Anterior cingulate cortex (tissue), 58 donors: ENCODE measurements at regions not wholly inside any gene's neighbourhood (a gene's known extent, or its start where the extent isn't known, plus 50 kb on each side); places are given as distances from the start of the nearest gene placed in this dataset.

Experiments
- DNase-seq, 58 donors: peaks; one replicate each; lab custom pipeline; 2025; lab: John Stamatoyannopoulos, UW

GRCh38 chr3:56986347-56986746 lies 74.1 kb upstream of the SPATA12 start:
- no peak for DNase-seq

DNA sequence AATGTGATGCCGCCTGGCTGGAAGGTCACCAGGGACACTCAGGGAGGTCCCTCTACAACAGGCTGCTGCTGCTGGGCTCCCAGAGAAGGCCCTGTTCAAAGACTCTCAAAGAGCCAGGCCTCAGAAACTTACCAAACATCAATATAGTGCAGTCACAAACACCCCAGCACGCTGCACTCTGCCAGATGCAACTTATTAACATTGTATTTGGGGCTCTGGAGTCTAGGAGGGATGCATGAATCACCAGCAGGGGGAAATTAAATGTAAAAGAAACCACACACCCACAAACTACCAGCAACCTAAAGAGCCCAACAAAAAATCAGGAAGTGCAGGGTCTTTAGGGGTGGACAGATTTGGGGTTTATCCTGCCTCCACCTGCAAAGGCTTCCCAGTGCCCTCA lies 74.6 kb upstream of the SPATA12 start:
- no peak for DNase-seq

DNA sequence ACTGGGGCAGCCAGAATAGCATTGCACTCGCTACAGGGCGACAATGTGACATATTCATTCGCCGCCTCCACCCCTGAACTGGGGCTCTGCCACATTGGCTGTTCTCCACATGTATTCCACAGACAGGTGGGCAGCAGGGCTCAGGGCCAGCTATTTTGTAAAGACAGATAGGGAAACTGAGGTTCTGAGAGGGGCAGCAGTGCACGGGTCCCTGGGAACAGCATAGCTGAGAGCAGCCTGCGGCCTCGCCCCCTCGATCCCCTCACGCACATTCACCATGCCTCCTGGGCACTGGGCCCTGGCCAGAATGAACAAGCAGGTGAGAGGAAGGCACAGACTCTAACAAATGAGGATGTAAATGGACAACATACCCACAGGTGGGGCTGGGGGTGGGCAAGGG lies 75.0 kb upstream of the SPATA12 start:
- no peak for DNase-seq

DNA sequence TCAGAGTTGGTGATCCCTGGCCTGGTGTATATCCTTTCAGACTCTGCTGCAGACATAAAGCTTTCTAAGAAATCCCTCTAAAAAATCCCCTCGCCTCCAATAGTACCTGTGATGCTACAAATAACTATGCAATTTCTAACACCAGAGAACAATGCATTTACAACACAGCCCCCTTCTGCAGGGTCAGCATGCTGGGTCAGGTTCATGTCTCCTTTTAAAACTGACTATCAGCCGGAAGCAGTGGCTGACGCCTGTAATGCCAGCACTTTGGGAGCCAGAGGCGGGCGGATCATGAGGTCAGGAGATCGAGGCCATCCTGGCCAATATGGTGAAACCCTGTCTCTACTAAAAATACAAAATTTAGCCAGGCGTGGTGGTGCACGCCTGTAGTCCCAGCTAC lies 77.0 kb upstream of the SPATA12 start:
- DNase-seq, result no peak

DNA sequence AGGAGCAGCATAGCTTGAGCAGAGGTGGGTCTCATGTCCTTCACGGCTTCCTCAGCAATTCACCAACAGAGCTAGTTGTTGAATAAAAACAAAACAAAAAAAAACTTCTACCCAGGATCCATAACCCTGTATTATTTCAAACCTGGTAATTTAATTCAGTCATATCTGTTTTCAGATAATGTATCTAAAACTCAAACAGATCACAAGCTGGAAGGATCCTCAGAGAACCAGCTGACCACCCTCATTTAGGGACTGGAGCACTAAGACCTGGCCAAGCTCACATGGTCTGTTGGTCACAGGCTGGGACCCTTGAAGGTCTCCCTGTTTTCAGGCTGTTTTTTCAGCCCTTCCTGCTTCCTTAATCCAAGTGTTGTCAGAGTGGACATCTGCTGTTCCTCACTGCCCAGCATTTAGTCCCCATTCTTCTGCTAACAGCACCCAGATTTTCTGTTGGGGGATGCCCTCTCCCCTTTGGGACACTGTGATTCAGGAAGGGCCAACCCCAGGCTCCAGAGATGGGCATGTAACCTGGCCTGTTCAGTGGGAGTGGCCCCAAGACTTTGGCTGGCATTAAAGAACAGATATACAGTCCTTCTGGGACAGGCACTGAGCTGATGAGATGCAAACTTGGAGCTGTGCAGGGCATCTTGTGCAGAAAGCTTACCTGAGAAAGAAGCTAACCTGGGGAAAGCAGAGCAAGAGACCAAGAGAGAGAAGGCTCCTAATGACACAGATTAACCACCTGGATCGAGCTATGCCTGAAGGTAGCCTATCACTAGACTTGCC lies 78.8 kb upstream of the SPATA12 start:
- DNase-seq, result no peak

DNA sequence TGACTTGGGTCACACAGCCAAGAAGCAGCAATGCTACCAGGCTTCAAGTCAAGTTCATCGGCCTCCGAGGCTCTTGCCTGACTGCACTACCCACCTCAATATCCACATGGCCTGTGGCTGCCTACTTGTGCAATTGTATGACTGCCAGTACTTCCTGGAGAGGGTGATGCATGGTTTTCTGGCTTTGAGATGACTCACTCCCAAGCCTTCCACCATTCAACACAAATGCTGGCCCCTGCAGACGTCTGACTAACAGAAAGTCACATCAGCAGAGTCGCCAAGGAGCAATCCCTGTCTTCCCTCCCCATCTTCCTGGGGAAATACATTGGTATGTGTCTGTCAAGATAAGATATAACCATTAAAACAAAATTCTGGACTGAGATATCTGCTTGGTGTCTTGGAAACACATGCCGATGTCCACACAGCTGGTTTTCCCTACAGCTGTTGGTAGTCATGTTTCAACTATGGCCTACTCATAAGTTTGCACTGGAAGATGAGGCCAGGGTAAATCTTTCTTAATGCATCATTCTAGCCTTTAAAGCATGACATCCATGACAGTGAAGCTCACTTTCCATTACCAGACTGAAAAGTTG lies 79.6 kb upstream of the SPATA12 start:
- DNase-seq, result peak in 2 of 58 donors; percentile 17 to 19

DNA sequence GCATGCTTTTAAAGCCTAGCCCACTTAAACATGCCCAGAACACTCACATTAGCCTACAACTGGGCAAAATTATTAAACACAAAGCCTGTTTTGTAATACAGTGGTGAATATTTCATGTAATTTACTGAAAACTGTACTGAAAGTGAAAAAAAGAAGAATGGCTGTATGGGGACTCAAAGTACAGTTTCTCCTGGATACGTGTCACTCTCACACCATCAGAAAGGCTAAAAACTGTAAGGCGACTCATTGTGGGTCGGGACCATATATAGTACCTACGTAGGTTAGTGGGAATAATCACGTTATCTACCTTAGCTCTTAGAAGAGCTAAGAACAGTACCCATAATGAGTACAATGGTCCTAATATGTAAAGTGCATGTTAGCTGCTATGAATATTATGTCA lies 80.2 kb upstream of the SPATA12 start:
- DNase-seq, result no peak

GRCh38 chr3:56979791-56980190 lies 80.7 kb upstream of the SPATA12 start:
- DNase-seq, result no peak

- DNase-seq, result no peak
Observed at GRCh38 chr3:56977561-56977889, 82.9 kb upstream of the SPATA12 start.

DNA sequence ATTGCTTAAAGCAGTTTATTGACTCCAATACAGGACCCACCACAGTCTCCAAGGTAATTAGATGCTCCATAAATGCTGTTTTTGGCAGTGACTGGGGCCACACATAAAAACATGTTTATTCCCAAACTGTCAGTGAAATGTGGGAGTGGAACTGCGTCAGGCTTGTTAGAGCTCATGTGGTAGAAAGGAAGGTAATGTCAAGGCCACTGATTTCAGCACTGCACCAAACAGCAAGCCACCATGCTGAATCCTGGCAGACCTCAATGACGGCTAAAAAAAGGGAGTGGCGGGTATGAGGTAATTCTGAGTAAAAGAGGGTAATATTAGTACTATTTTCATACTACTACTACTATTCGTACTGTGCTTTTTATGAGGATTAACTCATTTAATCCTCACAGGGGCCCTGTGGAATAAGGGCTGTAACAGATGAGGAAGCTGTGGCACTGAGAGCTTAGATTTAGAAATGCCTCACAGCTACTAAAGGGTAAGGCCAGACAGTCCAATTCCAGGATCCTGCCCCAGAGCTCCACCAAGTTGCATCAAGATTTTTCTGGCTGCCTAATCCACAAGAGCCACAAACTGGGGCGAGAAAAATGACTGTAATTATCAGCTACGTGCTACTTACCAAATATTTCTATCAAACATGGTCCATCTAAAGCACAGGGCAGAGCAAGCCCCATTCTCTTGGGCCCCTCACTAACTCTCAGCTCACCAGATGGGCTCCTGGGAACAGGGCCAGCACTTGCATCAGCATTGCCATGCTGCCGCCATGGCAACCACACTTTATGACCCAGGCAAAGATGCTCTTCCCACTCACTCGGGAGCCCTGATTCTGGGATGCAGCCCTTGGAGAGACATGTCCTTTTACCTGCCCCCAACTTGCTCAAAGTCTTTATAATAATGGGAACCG lies 83.6 kb upstream of the SPATA12 start:
- DNase-seq, result peak in 45 of 58 donors; percentile 8 to 74 (median 32)

DNA sequence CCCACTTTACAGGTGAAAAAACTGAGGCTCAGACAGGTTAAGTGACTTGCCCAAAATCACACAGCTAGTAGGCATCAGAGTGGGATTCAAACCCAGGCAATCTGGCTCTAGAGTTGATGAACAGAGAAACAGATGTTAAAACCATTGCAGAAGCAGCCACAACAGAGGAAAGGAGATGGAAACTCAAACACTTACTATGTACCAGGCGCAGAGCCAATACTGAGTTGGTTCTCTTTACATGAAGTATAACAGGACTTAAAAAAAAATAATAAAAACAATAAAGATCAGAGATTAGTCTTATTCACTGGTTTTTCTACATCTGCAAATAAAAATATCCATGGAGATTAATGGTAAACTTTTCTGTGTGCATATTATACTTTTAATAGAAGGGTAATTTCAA lies 84.9 kb upstream of the SPATA12 start:
- DNase-seq, result no peak

- DNase-seq, result no peak
Observed at GRCh38 chr3:56974247-56974930, 86.1 kb upstream of the SPATA12 start.

GRCh38 chr3:56971816-56972215 lies 88.6 kb upstream of the SPATA12 start:
- no peak for DNase-seq

DNA sequence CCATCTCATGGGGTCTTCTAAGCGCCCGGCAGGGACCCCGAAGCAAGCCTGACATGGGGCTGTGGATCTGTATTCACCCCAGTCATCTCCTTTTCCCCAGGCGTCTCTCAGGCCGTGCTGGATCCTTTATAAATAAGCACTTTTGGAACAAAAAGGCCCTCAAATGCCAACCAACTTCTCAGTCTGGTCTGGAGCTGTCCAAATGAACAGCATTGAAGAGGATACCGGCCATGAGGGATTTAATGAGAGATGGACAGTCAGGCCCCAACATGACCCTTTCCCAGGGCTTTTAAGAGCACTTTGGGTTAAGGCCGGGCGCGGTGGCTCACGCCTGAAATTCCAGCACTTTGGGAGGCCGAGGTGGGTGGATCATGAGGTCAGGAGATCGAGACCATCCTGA lies 89.2 kb upstream of the SPATA12 start:
- no peak for DNase-seq

GRCh38 chr3:56970461-56970879 lies 90.0 kb upstream of the SPATA12 start:
- DNase-seq, result peak in 22 of 58 donors; percentile 9 to 75 (median 30)

DNA sequence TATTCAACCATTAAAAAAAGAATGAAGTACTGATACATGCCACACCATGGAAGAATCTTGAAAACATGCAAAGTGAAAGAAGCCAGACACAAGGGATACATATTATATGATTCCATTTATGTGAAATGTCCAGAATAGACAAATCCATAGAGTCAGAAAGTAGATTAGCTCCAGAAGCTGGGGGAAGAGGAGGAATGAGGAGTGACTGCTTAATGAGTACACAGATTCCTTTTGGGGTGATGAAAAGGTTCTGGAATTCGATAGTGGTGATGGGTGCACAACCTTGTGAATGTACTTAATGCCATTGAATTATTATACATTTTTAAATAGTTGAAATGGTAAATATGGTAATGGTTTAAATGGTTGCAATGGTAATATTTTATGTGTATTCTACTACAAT lies 90.6 kb upstream of the SPATA12 start:
- DNase-seq, result no peak

DNA sequence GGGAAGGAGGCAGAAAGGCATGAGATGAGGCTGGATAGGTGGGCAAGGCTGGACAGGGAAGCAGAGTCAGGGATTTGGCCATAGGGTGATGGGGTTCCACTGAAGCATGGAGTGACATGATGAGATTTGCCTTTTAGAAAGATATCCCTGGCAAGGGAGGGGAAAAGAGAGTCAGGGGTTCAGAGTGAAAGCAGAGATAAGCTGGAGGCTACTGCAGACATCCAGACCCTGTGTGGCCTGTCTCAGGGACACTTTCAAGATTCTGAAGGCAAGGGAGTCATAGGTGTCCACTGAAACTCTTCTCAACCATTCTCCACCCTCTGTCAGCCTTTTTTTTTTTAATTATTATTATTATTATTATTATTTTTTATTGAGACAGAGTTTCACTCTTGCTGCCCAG lies 94.0 kb upstream of the SPATA12 start:
- DNase-seq, result no peak

- no peak for DNase-seq
Observed at GRCh38 chr3:56966104-56966503, 94.4 kb upstream of the SPATA12 start.

DNA sequence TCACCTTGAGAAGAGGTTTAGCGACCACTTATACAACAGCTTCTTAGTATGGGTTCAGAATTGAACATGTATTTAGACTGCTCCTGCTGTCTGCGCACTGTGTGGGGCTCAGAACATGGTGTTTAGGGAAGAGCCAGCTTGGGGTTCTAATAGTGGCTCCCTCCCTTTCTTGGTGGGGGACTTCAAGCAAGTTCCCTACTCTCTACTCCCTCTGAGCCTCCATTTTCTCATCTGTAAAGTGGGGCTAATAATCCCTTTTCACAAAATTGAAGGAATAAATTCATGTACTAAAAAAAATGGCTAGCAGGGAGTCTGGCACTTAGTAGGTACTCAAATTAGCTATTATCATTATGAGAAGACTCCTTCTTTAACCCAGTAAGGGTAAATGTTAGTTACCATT lies 97.5 kb upstream of the SPATA12 start:
- no peak for DNase-seq

- no peak for DNase-seq
Observed at GRCh38 chr3:56962206-56962605, 98.3 kb upstream of the SPATA12 start.
